ENCODE measurements at regions not wholly inside any gene's neighbourhood (a gene's known extent, or its start where the extent isn't known, plus 50 kb on each side); places are given as distances from the start of the nearest gene placed in this dataset.
A peak's percentile ranks its signal among the peaks of the same experiment; 100 is the strongest.
"Not testable (repeated sequence)": the region's sequence is repeated elsewhere in the genome, so short reads cannot be mapped to it uniquely, and the experiment has no call there.

DNA sequence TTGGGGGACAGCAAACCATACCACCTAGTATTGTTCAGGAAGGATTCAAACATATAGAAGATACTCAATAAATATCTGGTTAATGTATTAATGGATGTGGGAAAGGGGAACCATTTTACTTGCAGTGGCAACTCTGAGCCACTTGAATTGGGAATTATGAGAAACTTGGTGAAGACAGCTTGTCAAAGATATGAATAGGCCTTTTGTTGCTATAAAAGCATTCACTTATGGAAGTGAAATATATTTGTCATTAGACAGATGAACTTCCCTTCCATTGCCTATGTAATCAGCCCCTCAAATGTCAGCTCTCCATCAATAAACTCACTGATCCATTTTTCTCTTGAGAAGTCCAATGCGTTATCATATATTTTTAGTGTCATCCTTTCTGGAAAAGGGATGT is 56.1 kb downstream of the GPR85 start:
- WGBS, 3 donors, result 86 to 97% (median 97%) methylated on average over 1 of the region's 1 CpG
- no peak for FAIRE-seq

GRCh38 chr7:113026941-113027340 is 59.7 kb downstream of the GPR85 start:
- Histone ChIP-seq H3K27ac (ENCODE audit: low read depth in 1 of 3, low read length in 2 of 3) (no peak overlapping the region), H3K4me1 (ENCODE audit: control insufficient read depth in 3 of 3, insufficient read depth in 2 of 3, low read depth in 1 of 3, low read length in 2 of 3) (no peaks in the 10 kb centered on the region), H3K4me3 (ENCODE audit: low read depth in 1 of 3, low read length in 3 of 3) (no peak overlapping the region), H3K9me3 (ENCODE audit: control insufficient read depth in 2 of 2, insufficient read depth in 1 of 2, low read depth in 1 of 2, low read length in 1 of 2) (no peaks in the 10 kb centered on the region), H3K27me3 (ENCODE audit: control insufficient read depth in 3 of 3, insufficient read depth in 3 of 3, low read length in 3 of 3) (no peaks in the 10 kb centered on the region), H3K36me3 (ENCODE audit: control insufficient read depth in 3 of 3, insufficient read depth in 2 of 3, low read depth in 1 of 3, low read length in 3 of 3) (no peaks in the 10 kb centered on the region)
- no peak for FAIRE-seq
- WGBS, 3 donors, result 67 to 81% (median 76%) methylated on average over 1 of the region's 1 CpG
- no peak for DNase-seq

More for the DNA sequence above, 56.1 kb downstream of the GPR85 start:
- Histone ChIP-seq H3K27me3 (ENCODE audit: control insufficient read depth in 3 of 3, insufficient read depth in 3 of 3, low read length in 3 of 3) (no peaks in the 10 kb centered on the region), H3K27ac (ENCODE audit: low read depth in 1 of 3, low read length in 2 of 3) (no peak overlapping the region), H3K4me1 (ENCODE audit: control insufficient read depth in 3 of 3, insufficient read depth in 2 of 3, low read depth in 1 of 3, low read length in 2 of 3) (no peaks in the 10 kb centered on the region), H3K4me3 (ENCODE audit: low read depth in 1 of 3, low read length in 3 of 3) (no peak overlapping the region), H3K36me3 (ENCODE audit: control insufficient read depth in 3 of 3, insufficient read depth in 2 of 3, low read depth in 1 of 3, low read length in 3 of 3) (no peaks in the 10 kb centered on the region), H3K9me3 (ENCODE audit: control insufficient read depth in 2 of 2, insufficient read depth in 1 of 2, low read depth in 1 of 2, low read length in 1 of 2) (no peaks in the 10 kb centered on the region)
- no peak for DNase-seq

- 94 to 95% (median 95%) methylated on average over 23 to 42 of the region's 43 CpGs for WGBS, 3 donors
- not testable (repeated sequence) for H3K4me1 ChIP-seq (ENCODE audit: control insufficient read depth in 3 of 3, insufficient read depth in 2 of 3, low read depth in 1 of 3, low read length in 2 of 3); H3K4me3 ChIP-seq (ENCODE audit: low read depth in 1 of 3, low read length in 3 of 3); H3K36me3 ChIP-seq (ENCODE audit: control insufficient read depth in 3 of 3, insufficient read depth in 2 of 3, low read depth in 1 of 3, low read length in 3 of 3); H3K9me3 ChIP-seq (ENCODE audit: control insufficient read depth in 2 of 2, insufficient read depth in 1 of 2, low read depth in 1 of 2, low read length in 1 of 2); H3K27me3 ChIP-seq (ENCODE audit: control insufficient read depth in 3 of 3, insufficient read depth in 3 of 3, low read length in 3 of 3); H3K27ac ChIP-seq (ENCODE audit: low read depth in 1 of 3, low read length in 2 of 3); FAIRE-seq; DNase-seq
Observed at GRCh38 chr7:113017144-113017857, 69.3 kb downstream of the GPR85 start.

GRCh38 chr7:113015034-113015645 is 71.5 kb downstream of the GPR85 start:
- peak; percentile 6 to 39 for DNase-seq
- H3K4me1 ChIP-seq (ENCODE audit: control insufficient read depth in 3 of 3, insufficient read depth in 2 of 3, low read depth in 1 of 3, low read length in 2 of 3), result no peaks in the 10 kb centered on the region
- no peaks in the 10 kb centered on the region for H3K27me3 ChIP-seq (ENCODE audit: control insufficient read depth in 3 of 3, insufficient read depth in 3 of 3, low read length in 3 of 3)
- H3K27ac ChIP-seq (ENCODE audit: low read depth in 1 of 3, low read length in 2 of 3), result no peak overlapping the region
- no peaks in the 10 kb centered on the region for H3K36me3 ChIP-seq (ENCODE audit: control insufficient read depth in 3 of 3, insufficient read depth in 2 of 3, low read depth in 1 of 3, low read length in 3 of 3)
- FAIRE-seq, result peak; percentile 82
- no peaks in the 10 kb centered on the region for H3K9me3 ChIP-seq (ENCODE audit: control insufficient read depth in 2 of 2, insufficient read depth in 1 of 2, low read depth in 1 of 2, low read length in 1 of 2)
- 16 to 53% (median 36%) methylated on average over 2 of the region's 2 CpGs for WGBS, 3 donors
- H3K4me3 ChIP-seq (ENCODE audit: low read depth in 1 of 3, low read length in 3 of 3), result no peak overlapping the region

DNA sequence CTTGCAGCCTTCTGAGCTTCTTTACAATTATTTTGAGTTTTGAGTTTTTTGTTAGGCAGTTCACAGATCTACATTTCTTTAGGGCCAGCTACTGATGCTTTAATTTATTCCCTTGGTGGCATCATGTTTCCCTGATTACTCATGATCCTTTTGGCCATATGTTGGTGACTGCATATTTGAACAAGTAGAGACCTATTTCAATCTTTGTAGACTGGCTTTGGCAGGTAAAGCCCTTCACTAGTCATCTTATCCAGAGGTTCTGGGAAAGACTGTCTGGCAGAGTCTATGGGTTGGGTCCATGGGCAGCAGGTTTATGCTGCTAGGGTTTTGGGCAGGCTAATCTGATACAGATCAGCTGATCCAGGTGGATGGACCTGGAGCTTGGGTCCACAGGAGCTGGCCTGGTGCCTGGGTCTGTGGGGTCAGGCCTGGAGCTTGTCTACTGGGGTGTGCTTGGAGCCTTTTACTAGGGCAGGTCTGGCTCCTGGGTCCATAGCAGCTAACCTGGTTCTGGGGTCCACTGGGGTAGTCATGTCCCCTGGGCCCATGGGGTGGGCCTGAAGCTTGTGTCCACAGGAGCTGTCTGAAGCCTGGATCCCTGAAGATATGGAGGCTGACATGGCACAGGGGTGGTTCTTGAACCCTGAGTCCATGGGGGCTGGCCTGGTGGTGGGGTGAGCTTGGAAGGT is 72.7 kb downstream of the GPR85 start:
- H3K9me3 ChIP-seq (ENCODE audit: control insufficient read depth in 2 of 2, insufficient read depth in 1 of 2, low read depth in 1 of 2, low read length in 1 of 2), result no peaks in the 10 kb centered on the region
- H3K27ac ChIP-seq (ENCODE audit: low read depth in 1 of 3, low read length in 2 of 3), result no peak overlapping the region
- DNase-seq, result no peak
- no peak overlapping the region for H3K4me3 ChIP-seq (ENCODE audit: low read depth in 1 of 3, low read length in 3 of 3)
- FAIRE-seq, result no peak
- no peaks in the 10 kb centered on the region for H3K4me1 ChIP-seq (ENCODE audit: control insufficient read depth in 3 of 3, insufficient read depth in 2 of 3, low read depth in 1 of 3, low read length in 2 of 3)
- H3K27me3 ChIP-seq (ENCODE audit: control insufficient read depth in 3 of 3, insufficient read depth in 3 of 3, low read length in 3 of 3), result no peaks in the 10 kb centered on the region
- no peaks in the 10 kb centered on the region for H3K36me3 ChIP-seq (ENCODE audit: control insufficient read depth in 3 of 3, insufficient read depth in 2 of 3, low read depth in 1 of 3, low read length in 3 of 3)

DNA sequence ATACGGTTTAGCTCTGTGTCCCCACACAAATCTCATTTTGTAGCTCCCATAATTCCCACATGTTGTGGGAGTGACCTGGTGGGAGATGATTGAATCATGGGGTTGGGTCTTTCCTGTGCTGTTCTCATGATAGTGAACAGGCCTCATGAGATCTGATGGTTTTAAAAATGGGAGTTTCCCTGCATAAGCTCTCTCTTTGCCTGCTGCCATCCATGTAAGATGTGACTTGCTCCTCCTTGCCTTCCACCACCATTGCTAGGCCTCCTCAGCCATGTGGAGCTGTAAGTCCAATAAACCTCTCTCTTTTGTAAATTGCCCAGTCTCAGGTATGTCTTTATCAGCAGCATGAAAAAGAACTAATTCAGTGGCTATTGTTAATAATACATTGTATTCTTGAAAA is 73.8 kb downstream of the GPR85 start:
- DNase-seq; H3K9me3 ChIP-seq (ENCODE audit: control insufficient read depth in 2 of 2, insufficient read depth in 1 of 2, low read depth in 1 of 2, low read length in 1 of 2); FAIRE-seq; H3K4me1 ChIP-seq (ENCODE audit: control insufficient read depth in 3 of 3, insufficient read depth in 2 of 3, low read depth in 1 of 3, low read length in 2 of 3); H3K4me3 ChIP-seq (ENCODE audit: low read depth in 1 of 3, low read length in 3 of 3); H3K36me3 ChIP-seq (ENCODE audit: control insufficient read depth in 3 of 3, insufficient read depth in 2 of 3, low read depth in 1 of 3, low read length in 3 of 3); H3K27ac ChIP-seq (ENCODE audit: low read depth in 1 of 3, low read length in 2 of 3); H3K27me3 ChIP-seq (ENCODE audit: control insufficient read depth in 3 of 3, insufficient read depth in 3 of 3, low read length in 3 of 3): not testable (repeated sequence)
- WGBS, 3 donors, result 85 to 95% (median 90%) methylated on average over 1 of the region's 1 CpG

- Histone ChIP-seq H3K4me1 (ENCODE audit: control insufficient read depth in 3 of 3, insufficient read depth in 2 of 3, low read depth in 1 of 3, low read length in 2 of 3) (no peaks in the 10 kb centered on the region), H3K9me3 (ENCODE audit: control insufficient read depth in 2 of 2, insufficient read depth in 1 of 2, low read depth in 1 of 2, low read length in 1 of 2) (no peaks in the 10 kb centered on the region), H3K27me3 (ENCODE audit: control insufficient read depth in 3 of 3, insufficient read depth in 3 of 3, low read length in 3 of 3) (no peaks in the 10 kb centered on the region), H3K4me3 (ENCODE audit: low read depth in 1 of 3, low read length in 3 of 3) (no peak overlapping the region), H3K27ac (ENCODE audit: low read depth in 1 of 3, low read length in 2 of 3) (no peak overlapping the region), H3K36me3 (ENCODE audit: control insufficient read depth in 3 of 3, insufficient read depth in 2 of 3, low read depth in 1 of 3, low read length in 3 of 3) (no peaks in the 10 kb centered on the region)
- no peak for DNase-seq
- FAIRE-seq, result no peak
Observed at GRCh38 chr7:113010377-113010776, 76.2 kb downstream of the GPR85 start.

- WGBS, 3 donors, result 85 to 89% (median 87%) methylated on average over 5 of the region's 5 CpGs
- FAIRE-seq (no peak), DNase-seq (no peak)
- Histone ChIP-seq H3K27me3 (ENCODE audit: control insufficient read depth in 3 of 3, insufficient read depth in 3 of 3, low read length in 3 of 3) (no peaks in the 10 kb centered on the region), H3K4me3 (ENCODE audit: low read depth in 1 of 3, low read length in 3 of 3) (no peak overlapping the region), H3K4me1 (ENCODE audit: control insufficient read depth in 3 of 3, insufficient read depth in 2 of 3, low read depth in 1 of 3, low read length in 2 of 3) (no peaks in the 10 kb centered on the region), H3K27ac (ENCODE audit: low read depth in 1 of 3, low read length in 2 of 3) (no peak overlapping the region), H3K9me3 (ENCODE audit: control insufficient read depth in 2 of 2, insufficient read depth in 1 of 2, low read depth in 1 of 2, low read length in 1 of 2) (no peaks in the 10 kb centered on the region), H3K36me3 (ENCODE audit: control insufficient read depth in 3 of 3, insufficient read depth in 2 of 3, low read depth in 1 of 3, low read length in 3 of 3) (no peaks in the 10 kb centered on the region)
Observed at GRCh38 chr7:113008755-113009154, 77.9 kb downstream of the GPR85 start.
